Lower leg skin (tissue), 4 donors: ENCODE measurements at regions not wholly inside any gene's neighbourhood (a gene's known extent, or its start where the extent isn't known, plus 50 kb on each side); places are given as distances from the start of the nearest gene placed in this dataset.

Experiments used
- DNase-seq, 2 donors: peaks; one replicate each; pipeline ENCODE4 v3.0.0-alpha.2; 2019; ENCODE audit warnings: low spot score in 2 of 2
- H3K4me3 ChIP-seq: fragments of 200-600 bp; sonication (generic); 2 replicates; pipeline ENCODE4 v1.5.1; 2017; ENCODE audit warnings: mild to moderate bottlenecking, low read depth; ENCODE audit not compliant: poor library complexity, severe bottlenecking
- CTCF ChIP-seq, 3 donors: fragments of 450-650 bp; IDR thresholded peaks; one replicate each; pipeline ENCODE4 v1.5.1; 2016; ENCODE audit warnings: antibody characterized with exemption in 3 of 3, mild to moderate bottlenecking in 3 of 3, moderate library complexity in 2 of 3
- POLR2A ChIP-seq, 2 donors: fragments of 450-650 bp; IDR thresholded peaks; one replicate each; pipeline ENCODE4 v1.6.1; 2016 to 2017; ENCODE audit warnings: antibody characterized with exemption in 2 of 2, mild to moderate bottlenecking in 1 of 2, moderate library complexity in 1 of 2
- WGBS, 2 donors: methylation state at CpG; one replicate each; pipeline ENCODE4 v1.1.5; 2018; 5-methylcytosine and 5-hydroxymethylcytosine counted together
- intact Hi-C: fragments of 100-400 bp; cut with DNase I; formaldehyde crosslinking; loops from one replicate; pipeline ENCODE4 v1.15.0; 2023; ENCODE audit warnings: low total_unique reads

DNA sequence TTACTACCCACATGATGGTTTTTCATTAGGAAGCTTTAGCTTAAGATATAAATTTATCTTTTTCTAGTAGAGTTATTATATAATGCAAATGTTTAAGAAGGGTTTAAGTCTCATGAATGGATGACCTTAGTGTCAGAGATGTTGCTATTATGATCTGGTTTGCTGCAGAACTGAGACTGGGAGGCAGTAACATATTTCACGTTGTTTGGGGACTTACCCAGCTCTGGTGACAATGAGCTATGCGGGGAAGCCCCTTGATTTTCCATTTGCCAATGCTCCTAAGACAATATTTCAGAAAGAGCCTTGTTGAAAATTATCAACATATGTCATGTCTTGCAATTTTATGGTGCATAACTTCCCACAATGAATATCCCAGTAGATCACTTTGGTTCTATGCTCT is 754.6 kb downstream of the REEP3 start:
- intact Hi-C loops = no loop called here
- DNase-seq = no peak
- H3K4me3 ChIP-seq = no peak overlapping the region
- TF ChIP-seq CTCF (IDR thresholded peaks at IDR 0.05) (no peak), POLR2A (IDR thresholded peaks at IDR 0.05) (no peak)
- WGBS, 2 donors = 60 to 71% methylated on average over 2 of the region's 2 CpGs

DNA sequence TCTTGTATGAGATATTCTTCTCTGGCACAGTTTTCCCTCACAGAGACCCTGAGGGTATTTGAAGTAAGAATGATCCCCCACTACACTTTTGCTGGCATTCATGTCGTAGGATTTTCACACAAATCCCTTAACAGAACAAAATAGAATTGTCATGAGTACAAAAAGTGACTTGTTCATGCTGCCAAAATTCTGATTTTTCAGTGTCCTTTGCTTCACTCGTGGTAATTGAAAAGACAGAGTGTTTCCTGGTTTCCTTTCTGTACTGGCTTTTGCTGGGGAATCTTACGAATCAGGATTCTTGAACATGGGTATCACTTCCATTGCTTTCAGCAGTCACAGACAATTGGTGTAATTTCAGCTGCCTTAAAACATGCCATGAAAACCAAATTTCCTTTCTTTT is 756.3 kb downstream of the REEP3 start:
- H3K4me3 ChIP-seq = no peak overlapping the region
- no peak for TF ChIP-seq CTCF (IDR thresholded peaks at IDR 0.05)
- no peak for TF ChIP-seq POLR2A (IDR thresholded peaks at IDR 0.05)
- intact Hi-C loops = no loop called here
- WGBS, 2 donors = 57 to 58% methylated on average over 3 of the region's 3 CpGs
- DNase-seq = no peak

GRCh38 chr10:64283621-64284020 is 762.4 kb downstream of the REEP3 start:
- DNase-seq = no peak
- intact Hi-C loops = no loop called here
- WGBS, 2 donors = 80 to 81% methylated on average over 3 of the region's 3 CpGs
- H3K4me3 ChIP-seq = no peak overlapping the region
- TF ChIP-seq POLR2A (IDR thresholded peaks at IDR 0.05) (no peak), CTCF (IDR thresholded peaks at IDR 0.05) (no peak)

- TF ChIP-seq CTCF (IDR thresholded peaks at IDR 0.05) = no peak
- 55 to 60% methylated on average over 2 of the region's 2 CpGs for WGBS, 2 donors
- no peak overlapping the region for H3K4me3 ChIP-seq
- no peak for DNase-seq
- intact Hi-C loops = no loop called here
Observed at GRCh38 chr10:64286533-64286932, 765.3 kb downstream of the REEP3 start.

DNA sequence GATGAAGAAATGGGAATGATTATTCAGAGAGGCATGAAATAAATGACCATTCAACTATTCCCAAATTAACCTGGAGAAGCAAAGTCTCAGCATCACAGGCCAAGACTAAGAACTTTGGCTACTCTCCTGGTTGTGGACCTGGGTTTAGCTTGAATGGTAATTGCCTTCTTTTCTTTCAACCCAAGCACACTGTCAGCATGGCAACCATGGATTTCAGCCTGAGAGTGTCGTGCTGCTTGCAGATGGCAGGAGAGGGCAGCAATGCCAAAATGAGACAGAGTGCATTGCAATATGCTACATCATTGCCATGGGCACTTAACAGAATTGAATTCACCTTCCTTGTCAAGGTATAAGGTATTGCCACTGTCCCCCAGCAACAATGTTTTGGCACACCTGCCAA is 767.2 kb downstream of the REEP3 start:
- DNase-seq = no peak
- no peak overlapping the region for H3K4me3 ChIP-seq
- no peak for TF ChIP-seq POLR2A (IDR thresholded peaks at IDR 0.05)
- no peak for TF ChIP-seq CTCF (IDR thresholded peaks at IDR 0.05)
- 62 to 79% methylated on average over 1 of the region's 1 CpG for WGBS, 2 donors
- intact Hi-C loops = no loop called here

DNA sequence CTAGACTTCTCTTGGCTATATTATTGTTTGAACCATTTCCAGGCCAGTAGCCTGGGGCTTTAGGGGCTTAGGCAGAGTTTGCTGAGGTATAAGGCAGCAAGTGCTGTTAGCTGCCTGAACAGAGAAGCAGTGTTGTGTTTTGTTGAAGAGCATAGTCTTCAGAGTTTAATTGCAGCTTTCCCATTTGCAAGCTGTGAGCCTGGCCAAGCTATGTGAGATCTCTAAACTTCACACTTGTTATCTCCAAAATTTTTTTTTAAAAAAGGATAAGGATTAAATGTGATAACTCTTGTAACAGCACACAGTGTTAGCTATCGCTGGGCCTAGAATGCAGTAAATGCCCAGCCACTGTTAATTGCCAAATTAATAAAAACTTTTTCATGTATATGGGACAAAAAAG is 782.4 kb downstream of the REEP3 start:
- WGBS, 2 donors = 91% methylated on average over 1 of the region's 1 CpG
- intact Hi-C loops = no loop called here

More for the DNA sequence above, 782.4 kb downstream of the REEP3 start:
- no peak overlapping the region for H3K4me3 ChIP-seq
- no peak for TF ChIP-seq POLR2A (IDR thresholded peaks at IDR 0.05)
- TF ChIP-seq CTCF (IDR thresholded peaks at IDR 0.05) = no peak
- no peak for DNase-seq
